Hematopoietic multipotent progenitor cell treated with erythropoietin and hydrocortisone succinate and interleukin-3 and kit ligand, for 8 days (in vitro differentiated cells): ENCODE measurements at regions not wholly inside any gene's neighbourhood (a gene's known extent, or its start where the extent isn't known, plus 50 kb on each side); places are given as distances from the start of the nearest gene placed in this dataset.
"Not testable (repeated sequence)": the region's sequence is repeated elsewhere in the genome, so short reads cannot be mapped to it uniquely, and the experiment has no call there.

ENCODE experiments used
- DNase-seq: peaks from one replicate; pipeline ENCODE4 v3.0.0-alpha.2; 2015

DNA sequence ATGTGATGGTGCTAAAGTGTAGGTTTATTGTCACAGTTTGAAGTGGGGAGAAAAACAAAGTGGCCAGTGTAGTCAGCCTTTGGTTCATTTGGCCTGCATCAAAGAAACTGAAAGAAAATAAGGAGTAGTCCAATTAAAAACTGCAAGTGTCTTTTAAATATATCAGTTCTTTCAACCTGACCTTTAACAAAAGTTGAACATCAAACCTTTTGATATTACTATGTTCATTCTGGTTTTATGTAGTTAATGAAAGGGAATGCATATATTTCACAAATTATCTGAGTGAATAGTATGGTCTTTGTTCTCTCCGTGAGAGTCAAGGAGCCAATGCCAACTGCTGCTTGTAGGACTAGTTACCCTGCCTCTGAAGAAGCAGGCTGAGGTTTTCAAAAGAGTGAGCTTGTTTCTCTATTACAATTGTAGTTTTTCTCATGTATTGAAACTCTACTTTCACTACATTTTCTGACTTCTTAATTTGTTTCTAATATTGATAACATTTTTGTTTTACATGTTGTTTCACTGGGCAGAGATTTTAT is 1160.8 kb upstream of the LRRTM3 start:
- DNase-seq = no peak

DNA sequence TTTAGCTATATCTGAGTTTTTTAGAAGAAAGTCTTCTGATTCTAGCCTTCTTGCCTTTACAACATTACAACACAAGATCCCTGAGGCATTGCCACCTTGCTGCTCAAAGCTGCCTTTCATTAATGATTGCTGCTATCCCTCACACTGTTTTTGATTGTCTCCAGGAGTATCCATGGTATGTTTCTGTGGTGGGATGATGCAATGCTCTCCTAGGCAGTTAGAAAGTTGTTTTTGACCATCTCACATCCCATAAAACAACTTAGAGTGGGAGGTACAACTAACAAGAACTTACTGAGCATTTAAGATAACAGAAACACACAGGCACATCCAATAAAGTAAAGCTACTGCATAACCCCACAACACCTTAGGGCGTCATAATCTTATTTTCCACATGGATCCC is 1156.0 kb upstream of the LRRTM3 start:
- no peak for DNase-seq

DNA sequence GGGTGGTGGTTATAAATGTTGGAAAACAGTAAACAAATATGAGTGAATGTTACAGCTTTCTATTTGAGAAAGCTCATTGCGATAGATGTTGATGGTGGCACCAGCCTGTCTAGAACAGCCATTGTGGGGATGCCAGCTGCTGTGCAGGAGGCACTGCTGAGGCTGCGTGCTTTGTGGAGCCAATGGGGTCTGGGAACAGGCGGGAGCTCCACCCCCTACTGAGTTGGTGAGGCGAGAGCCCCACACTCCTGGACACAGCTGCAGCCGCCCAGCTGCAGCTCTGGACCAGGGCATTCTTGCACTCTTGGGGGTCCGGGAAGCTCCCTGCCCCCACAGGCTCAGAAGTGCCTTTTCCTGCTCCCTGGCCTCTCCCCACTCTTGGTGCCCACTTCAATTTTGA is 1147.1 kb upstream of the LRRTM3 start:
- DNase-seq = no peak

DNA sequence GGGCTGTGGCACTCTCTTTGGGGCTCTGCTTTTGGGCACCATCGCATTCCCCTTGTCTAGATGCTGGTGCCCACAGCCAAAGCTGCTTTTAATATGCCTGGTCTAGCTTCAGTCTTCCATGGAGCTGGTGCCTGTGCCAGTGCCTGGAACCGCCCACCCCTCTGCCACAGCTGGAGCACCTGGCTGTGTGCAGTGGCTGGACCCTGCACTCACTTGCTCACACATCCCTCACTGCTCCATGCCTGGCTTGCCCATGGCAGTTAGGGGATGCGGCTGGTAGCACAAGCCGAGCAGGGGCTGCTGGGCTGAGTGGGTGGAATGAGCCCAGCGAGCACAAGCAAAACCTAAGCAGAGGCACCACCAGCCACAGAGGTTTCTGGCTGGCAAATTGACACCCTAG is 1145.9 kb upstream of the LRRTM3 start:
- no peak for DNase-seq

DNA sequence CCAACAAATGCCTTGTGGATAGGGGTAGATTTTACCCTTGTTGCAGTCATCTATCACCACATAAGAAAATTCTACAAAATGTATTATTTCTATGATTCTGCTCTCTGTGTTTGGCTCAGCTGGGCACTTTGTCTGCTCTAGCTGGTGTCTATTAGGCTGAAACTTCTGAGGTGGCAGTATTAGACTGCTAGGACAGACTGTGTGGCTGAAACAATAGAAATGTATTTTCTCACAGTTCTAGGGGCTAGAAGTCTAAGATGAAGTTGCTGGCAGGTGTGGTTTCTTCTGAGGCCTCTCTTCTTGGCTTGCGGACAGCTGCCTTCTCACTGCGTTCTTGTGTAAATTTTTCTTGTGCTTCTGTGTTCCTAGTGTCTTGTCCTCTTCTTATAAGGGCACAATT is 1139.6 kb upstream of the LRRTM3 start:
- no peak for DNase-seq

DNA sequence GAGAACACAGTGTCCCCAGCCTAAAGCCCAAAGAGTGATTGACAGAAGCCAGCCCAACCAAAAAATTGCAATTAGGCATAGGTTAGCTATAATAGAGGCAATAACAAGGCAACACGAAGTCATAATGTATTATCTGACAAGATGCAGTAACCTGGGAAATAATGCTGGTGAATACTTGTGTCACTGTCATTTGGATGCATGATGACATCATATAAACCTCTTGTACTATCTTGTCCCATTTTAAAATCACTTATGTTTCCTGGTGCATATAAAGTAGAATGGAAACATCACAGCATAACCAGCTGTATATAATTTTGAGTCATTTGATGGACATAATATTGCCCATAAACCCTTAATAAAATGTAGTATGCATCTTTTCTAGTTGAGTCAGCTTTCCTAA is 1138.3 kb upstream of the LRRTM3 start:
- no peak for DNase-seq

DNA sequence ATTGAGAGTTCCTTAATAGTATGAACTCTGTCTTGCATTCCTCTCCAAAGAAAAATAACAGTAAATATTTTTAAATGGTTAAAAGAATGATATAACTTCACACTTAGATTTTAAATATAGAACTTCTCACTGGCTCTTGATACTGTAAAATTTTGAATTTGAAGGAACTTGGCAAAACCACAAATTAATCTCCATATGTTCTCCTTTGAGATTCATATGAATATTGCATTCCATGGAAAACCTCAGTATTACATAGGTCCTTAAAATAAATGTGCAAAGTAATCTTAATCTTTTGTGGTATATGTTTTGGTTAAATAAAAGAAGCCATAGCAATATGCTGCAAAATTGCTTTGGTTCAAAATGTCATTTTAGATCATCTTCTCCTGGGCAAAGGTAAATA is 1137.6 kb upstream of the LRRTM3 start:
- DNase-seq = no peak

DNA sequence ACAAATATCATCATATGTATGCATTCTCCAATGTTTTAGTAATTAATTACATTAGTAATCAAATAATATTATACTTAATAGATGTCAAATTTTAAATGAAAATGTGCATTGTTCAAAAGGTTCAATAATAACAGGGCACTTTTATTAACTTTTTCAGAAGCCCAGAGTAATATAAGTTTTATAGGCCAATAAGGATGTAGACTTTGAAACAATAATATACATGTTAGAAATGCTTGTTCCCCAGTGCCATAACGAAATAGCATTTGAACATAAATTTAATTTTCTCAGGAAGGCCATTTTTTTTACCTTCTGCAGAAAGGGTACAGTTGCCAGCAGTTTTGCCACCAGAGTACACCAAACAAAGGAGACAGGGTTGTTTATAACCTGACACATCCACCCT is 1133.9 kb upstream of the LRRTM3 start:
- DNase-seq = no peak

DNA sequence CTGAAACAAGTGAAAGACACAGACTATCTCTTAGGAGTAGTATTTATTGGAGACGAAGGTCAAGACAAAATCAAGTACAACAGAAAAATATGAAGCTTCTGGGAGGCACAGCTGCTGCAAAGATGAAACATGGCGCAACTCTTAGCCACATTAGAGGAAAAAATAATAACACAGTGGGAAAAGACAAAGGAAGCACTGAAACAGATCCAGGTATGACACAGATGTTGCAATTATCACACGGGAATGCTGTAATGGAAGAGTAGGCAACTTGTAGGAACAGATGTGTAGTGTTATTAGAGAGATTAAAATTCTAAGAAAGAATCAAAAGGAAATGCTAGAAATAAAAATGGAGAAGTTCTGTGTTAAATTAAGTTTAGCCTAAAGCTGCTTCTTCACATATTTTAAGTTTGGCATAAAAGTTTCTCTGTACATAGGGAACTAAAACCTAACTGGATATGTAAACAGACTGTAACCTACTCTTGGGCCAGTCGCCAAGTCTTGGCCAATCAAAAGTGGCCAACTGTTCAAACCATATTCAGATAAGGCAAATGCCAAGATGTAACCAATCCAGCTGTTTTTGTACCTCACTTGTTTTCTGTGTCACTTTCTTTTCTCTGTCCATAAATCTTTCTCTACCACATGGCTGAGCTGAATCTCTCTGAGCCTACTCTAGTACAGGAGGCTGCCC is 1132.0 kb upstream of the LRRTM3 start:
- DNase-seq = peak; percentile 2

DNA sequence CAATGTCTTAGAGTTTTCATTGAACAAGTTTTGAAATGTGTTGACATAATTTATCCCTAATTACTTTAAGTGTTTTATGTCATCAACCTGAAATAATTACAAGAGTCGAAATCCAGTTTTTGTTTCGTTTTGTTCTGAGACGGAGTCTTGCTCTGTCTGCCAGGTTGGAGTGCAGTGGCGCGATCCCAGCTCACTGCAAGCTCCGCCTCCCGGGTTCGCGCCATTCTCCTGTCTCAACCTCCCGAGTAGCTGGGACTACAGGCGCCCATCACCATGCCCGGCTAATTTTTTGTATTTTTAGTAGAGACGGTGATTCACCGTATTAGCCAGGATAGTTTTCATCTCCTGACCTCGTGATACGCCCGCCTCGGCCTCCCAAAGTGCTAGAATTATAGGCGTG is 1131.0 kb upstream of the LRRTM3 start:
- not testable (repeated sequence) for DNase-seq

DNA sequence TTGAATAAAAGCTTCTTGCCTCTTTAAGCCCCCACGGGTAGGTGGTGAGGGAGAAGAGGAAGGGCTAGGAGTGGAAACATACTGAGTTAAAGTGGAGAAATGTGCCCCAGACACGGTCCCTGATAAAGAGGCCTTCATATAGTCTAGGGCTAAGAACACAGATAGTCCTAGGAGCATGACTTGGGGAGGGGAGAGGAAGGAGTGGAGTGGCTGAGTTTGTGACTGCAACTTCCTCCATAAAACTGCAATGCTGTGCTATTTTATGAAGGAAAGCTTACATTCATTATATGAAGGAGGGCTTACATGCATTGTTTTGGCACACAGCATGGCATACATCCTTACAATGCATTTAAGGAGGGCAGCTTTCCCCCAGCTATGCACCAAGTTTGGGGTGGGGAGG is 1129.4 kb upstream of the LRRTM3 start:
- no peak for DNase-seq

DNA sequence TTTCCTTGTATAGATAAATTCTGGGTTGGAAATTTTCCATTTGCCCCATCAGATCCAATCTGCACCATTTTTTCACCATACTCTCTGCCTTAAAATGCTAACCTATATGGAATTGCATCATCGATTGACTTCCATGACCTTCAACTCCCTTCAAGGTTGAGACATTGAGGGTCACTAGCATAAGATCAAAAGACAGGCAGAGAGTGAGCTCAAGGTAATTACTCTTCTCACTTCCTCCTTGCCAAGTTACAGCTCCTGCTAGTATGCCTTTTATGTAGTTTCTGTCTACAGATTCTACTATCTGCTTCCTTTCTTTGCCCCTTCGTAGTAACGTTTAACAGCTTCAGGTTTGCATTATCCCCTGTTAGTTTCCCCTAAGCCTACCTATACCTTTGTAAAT is 1127.7 kb upstream of the LRRTM3 start:
- DNase-seq = no peak

DNA sequence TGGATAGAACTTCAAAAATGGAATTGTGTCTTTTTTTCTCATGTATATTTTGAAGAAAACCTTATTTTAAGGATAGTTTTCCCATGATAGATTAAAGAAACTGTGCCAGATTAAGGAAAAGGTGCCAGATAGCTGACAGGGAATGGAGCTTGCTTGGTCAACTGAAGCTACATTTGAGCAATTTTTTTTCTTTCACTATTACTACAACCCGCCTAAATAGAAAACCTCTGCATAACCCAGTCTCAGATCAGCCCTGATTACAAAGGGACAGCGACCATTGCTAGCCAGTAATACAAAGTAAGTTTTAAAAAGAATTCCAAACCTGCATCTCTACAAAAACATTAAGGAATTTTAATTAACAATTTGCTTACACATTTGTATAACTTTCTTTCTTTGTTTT is 1123.4 kb upstream of the LRRTM3 start:
- no peak for DNase-seq

DNA sequence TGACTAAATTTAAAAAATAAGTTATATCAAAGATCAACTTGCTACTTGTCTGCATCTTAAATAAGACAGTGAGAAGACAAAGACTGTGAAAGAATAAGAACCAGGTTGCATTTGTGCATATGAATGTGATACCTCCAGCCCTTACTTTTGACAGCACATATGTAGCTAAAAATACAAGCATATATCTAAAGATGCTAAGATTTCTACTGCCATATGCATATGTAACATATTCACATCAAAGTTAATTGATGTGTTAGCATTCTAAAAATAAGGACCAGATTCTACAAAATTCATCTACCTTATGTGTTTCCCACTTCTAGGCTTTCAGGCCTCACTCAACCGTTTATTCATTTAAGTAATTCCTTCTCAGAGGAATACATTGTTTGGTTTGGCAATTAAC is 1120.3 kb upstream of the LRRTM3 start:
- no peak for DNase-seq

DNA sequence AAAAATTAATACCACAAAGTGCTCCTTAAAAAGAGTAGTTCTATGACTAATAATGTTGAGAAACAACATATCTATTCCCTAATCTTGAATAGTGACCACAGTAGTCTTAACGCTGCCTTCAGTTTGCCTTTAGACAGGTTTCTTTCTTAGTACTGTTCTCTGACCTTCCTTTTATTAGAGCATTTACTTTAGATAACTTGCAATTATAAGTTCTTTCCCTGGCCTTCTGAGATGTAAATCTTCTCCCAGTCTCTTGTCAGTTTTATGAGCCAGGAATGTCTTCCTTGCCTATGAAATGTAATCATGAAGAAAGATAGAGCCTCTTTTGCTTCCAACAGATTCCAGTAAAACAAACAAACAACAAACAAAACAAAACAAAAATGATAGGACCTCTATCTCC is 1119.8 kb upstream of the LRRTM3 start:
- DNase-seq = no peak

DNA sequence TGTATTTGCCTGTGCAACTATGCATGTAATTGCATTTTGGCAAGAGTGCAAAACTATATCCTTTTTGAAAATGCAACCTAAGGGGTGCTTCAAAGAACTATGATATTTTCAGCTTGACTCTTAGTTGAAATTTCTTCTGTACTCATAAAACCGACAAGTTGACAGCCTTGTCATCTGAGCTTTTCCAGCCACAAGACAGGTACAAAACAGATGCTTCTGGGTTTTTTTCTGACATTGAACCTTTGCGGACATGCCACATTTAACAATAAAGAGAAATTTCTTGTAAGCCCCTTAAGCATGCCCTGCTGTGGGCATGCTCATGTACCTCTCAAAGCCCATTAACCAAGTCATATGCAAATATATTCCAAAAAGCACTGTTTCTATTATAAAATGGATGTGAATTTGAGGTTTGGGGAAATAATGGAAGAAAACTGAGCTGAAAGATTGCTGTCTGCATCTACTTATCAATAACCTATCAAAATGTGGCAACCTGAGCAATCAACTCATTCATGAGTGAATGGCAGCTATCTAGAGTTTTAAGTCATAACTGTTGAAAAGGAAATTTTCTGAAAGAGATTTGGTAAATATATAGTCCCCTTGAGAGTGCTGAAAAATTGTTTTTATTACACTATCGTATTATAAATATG is 1117.0 kb upstream of the LRRTM3 start:
- no peak for DNase-seq

DNA sequence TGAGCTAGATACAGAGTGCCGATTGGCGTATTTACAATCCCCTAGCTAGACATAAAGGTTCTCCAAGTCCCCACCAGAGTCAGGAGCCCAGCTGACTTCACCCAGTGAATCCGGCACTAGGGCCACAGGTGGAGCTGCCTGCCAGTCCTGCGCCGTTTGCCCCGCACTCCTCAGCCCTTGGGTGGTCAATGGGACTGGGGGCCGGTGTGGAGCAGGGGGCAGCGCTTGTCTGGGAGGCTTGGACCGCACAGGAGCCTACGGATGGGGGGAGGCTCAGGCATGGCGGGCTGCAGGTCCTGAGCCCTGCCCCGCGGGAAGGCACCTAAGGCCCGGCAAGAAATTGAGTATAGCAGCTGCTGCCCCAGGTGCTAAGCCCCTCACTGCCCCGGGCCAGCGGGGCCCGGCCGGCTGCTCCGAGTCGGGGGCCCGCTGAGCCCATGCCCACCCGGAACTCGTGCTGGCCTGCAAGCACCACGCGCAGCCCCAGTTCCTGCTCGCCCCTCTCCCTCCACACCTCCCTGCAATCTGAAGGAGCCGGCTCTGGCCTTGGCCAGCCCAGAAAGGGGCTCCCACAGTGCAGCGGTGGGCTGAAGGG is 1113.8 kb upstream of the LRRTM3 start:
- no peak for DNase-seq

DNA sequence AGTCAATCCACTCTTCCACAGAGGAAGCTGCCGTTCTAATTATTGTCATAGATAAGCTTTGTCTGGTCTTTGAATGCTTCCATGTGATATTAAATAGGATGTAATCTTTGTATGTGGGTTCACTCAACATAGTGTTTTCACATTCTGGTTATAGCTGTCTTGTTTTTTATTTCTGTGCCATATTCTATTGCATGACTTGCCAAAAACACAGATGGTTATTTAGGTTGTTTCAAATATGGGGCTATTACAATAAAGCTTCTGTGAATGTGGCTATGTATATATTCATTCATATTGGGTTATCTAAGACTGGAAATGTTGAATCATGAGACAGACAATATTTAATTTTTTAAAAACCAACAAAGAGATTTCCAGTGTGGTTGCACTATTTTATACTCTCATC is 1109.3 kb upstream of the LRRTM3 start:
- DNase-seq = no peak

DNA sequence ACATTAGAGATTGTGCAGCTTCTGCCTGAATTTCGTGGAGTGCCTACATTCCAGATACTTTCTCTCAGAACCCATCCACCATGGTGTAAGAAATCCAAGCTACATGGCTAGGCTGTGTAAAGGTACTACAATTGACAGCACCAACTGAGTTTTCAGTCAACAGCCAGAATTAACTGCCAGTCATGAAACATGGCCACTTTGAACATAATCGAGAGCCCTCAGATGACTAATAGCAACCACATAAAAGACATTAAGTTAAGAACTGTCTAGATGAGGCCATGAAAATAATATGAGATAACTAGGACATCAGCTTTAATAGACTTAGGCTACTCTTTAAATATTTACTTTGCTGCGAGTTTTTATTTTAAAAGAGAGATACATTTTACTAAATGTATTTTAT is 1106.8 kb upstream of the LRRTM3 start:
- DNase-seq = no peak

DNA sequence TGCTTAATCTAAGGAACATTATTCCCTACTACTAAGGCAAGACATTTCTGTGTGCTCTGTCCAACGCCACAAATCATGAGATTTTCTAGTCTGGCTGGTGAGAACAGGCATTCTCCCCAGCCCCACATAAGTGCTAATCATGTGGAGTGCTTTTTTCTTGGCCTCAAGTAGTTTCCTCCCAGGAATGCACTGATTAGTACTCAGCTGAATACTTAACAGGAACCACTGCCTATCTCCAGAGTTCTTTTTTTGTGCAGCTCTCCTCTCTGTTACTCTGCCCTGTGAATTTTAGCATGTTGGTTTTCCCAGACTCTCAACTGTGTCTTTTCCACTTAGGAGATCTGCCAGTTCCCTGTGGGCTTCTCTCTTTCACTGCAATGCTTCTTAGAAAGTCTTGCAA is 1098.5 kb upstream of the LRRTM3 start:
- DNase-seq = no peak

DNA sequence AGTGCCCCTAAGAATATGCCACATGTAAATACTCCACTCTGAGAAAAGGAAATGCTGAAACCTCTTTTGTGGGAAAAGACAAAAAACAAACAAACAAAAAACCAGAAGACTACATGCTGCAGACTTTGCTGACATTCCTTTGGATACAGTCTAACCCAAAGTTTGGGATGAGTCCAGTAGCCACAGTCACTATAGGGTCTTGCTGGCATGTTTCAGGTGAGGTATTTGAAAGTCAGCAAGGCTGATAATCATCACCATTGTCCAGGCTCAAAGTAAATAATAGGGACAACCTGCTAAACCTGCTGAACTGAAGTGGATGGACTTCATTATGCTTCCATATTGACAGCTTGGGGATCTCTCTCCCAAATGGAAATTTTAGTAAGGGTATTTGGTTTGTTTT is 1087.0 kb upstream of the LRRTM3 start:
- no peak for DNase-seq

DNA sequence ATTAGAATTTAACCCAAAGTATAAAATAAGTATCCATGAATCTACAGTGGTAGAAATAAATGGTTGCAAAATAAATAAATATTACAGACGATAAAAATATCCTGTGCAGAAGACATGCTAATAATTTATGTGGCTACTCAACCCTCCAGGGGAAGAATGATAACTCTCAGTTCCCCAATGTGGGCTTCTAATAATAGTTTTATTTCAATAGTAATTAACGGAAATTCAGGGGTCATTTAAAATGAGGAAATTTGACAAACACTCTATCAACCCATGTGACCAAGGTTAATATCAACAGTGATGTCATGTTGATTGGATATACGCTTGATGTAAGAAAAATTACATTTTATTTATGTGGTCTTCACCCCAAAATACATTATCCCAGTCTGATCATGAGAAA is 1082.6 kb upstream of the LRRTM3 start:
- no peak for DNase-seq

DNA sequence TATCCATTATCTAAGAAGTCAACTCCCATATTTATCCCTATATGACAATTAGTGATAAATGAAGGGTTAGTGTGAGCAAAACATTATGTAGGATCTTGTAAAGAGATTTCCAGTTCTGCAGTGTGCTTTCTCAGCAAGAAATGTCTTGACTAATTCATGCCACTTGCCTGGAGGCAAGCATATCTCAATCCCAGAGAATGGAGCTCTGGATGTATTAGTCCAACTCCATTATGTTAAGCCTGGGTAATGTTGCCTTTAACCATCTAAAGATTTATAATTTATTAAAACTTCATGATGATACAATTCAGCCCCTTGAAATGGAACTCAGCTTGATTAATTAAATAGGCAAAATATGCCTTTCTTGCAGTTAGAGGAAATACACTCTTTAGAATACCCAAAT is 1079.9 kb upstream of the LRRTM3 start:
- no peak for DNase-seq

DNA sequence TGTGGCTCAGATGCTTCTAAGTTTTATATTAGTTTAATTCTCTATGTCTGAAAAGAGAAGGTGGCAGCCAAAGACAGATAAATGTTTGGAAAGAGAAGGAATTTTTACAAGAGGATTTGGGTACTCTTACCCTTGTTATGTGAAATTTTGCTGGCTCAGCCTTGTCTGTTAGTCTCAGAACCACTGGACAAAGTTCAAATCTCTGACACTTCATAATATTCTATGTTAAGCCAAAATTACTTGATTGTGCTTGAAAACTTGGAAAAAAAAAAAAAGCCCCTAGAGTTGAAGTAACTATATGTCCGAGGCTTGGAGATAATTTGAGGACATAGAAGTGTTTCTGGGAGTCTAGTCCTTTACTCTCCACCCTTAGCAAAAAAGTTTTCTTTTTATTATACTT is 1079.3 kb upstream of the LRRTM3 start:
- no peak for DNase-seq

DNA sequence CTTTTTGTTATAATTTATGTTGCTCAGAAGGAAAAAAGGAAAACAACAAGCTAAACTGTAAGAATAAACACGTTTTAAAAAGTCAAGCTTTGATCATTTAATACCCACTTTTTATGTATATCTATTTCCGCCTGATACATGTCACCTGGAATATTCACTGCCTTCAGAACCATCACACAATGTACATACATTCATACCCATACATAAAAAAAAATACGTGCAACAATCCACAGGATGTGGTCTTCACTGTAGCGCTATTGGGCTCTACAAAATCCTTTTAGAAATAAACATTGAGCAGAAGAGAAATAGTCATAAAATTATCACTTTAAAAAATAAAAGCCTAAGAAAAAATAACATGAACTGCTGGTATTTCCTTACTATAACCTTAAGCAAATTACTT is 1078.9 kb upstream of the LRRTM3 start:
- DNase-seq = no peak
